A549 (cell line): ENCODE measurements at regions not wholly inside any gene's neighbourhood (a gene's known extent, or its start where the extent isn't known, plus 50 kb on each side); places are given as distances from the start of the nearest gene placed in this dataset.

Experiments used
- E2F6 ChIP-seq: IDR thresholded peaks from 2 replicates; pipeline ENCODE4 v1.6.1; 2012; ENCODE audit warnings: low read depth, borderline replicate concordance
- EP300 ChIP-seq, 2 experiments: fragments of >200 bp; sonication (Bioruptor Twin); formaldehyde crosslinking; IDR thresholded peaks; 2 replicates in 1 of 2; 3 replicates in 1 of 2; pipeline ENCODE4 v1.6.1; 2016 to 2017
- MYC ChIP-seq: IDR thresholded peaks from 2 replicates; pipeline ENCODE4 v1.6.1; 2012; ENCODE audit warnings: mild to moderate bottlenecking, inconsistent platforms, low read length, improper control_type of control experiment, borderline replicate concordance
- ZSCAN20 ChIP-seq: fragments of 250-450 bp; sonication (Bioruptor Pico); IDR thresholded peaks from 2 replicates; pipeline ENCODE4 v1.8.0; 2022; ENCODE audit warnings: mild to moderate bottlenecking, moderate library complexity
- TF ChIP-seq, protein P1 (sequence below): fragments of >200 bp; sonication (Bioruptor Twin); formaldehyde crosslinking; IDR thresholded peaks from 3 replicates; pipeline ENCODE4 v1.5.1; 2016

GRCh38 chr2:6770006-6770405 lies 95.7 kb downstream of the CMPK2 start:
- TF ChIP-seq, protein P1, sequence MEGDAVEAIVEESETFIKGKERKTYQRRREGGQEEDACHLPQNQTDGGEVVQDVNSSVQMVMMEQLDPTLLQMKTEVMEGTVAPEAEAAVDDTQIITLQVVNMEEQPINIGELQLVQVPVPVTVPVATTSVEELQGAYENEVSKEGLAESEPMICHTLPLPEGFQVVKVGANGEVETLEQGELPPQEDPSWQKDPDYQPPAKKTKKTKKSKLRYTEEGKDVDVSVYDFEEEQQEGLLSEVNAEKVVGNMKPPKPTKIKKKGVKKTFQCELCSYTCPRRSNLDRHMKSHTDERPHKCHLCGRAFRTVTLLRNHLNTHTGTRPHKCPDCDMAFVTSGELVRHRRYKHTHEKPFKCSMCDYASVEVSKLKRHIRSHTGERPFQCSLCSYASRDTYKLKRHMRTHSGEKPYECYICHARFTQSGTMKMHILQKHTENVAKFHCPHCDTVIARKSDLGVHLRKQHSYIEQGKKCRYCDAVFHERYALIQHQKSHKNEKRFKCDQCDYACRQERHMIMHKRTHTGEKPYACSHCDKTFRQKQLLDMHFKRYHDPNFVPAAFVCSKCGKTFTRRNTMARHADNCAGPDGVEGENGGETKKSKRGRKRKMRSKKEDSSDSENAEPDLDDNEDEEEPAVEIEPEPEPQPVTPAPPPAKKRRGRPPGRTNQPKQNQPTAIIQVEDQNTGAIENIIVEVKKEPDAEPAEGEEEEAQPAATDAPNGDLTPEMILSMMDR = no peak
- no peak for TF ChIP-seq ZSCAN20 (CRISPR knock-in tag)
- TF ChIP-seq MYC = no peak
- no peak for TF ChIP-seq E2F6
- TF ChIP-seq EP300 (IDR thresholded peaks at IDR 0.05) = no peak
